HG03565 (cell line): ENCODE measurements at regions not wholly inside any gene's neighbourhood (a gene's known extent, or its start where the extent isn't known, plus 50 kb on each side); places are given as distances from the start of the nearest gene placed in this dataset.
"Not testable (repeated sequence)": the region's sequence is repeated elsewhere in the genome, so short reads cannot be mapped to it uniquely, and the experiment has no call there.

ENCODE experiments used
- ATAC-seq: cut with Tn5 transposase; IDR thresholded peaks from one replicate; pipeline ENCODE4 v1.9.1; 2021; ENCODE audit warnings: mild to moderate bottlenecking, moderate library complexity; ENCODE audit not compliant: unreplicated experiment

DNA sequence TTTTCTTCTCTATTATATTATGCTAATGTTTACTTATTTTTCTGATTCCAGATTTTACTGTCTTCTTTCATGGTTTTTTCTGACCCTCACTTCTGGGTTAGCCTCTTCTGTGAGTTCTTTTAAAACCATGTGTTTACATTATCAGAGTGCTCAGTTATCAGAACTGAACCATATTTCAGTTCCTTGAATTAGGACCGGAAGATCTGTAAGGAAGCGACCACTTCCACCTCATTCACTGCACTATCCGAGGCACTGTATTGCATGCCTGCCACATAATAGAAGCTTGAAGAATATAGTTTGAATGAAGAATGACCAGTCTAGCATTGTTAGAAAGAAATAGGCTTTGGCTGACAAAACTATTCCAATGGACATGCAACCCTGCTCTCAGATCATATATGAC, 281.0 kb upstream of the DEPDC1 start:
- ATAC-seq = no peak

DNA sequence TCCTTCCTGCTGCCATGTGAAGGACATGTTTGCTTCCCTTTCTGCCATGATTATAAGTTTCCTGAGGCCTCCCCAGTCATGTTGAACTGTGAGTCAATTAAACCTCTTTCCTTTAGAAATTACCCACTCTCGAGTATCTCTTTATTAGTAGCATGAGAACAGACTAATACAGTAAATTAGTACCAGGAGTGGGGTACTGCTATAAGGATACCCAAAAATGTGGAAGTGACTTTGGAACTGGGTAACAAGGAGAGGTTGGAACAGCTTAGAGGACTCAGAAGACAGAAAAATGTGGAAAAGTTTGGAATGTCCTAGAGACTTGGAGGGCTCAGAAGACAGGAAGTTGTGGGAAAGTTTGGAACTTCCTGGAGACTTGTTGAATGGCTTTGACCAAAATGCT, 283.0 kb upstream of the DEPDC1 start:
- not testable (repeated sequence) for ATAC-seq

DNA sequence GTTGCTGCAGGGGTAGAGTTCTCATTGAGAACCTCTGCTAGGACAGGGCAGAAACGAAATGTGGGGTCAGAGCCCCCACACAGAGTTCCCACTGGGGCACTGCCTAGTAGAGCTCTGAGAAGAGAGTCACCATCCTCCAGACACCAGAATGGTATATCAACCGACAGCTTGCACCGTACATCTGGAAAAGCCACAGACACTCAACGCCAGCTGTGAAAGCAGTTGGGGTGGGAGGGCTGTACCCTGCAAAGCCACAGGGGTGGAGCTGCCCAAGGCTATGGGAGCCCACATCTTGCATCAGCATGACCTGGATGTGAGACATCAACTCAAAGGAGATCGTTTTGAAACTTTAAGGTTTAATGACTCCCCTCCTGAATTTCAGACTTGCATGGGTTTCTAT, 284.0 kb upstream of the DEPDC1 start:
- no peak for ATAC-seq

GRCh38 chr1:68782890-68783289, 286.0 kb upstream of the DEPDC1 start:
- no peak for ATAC-seq

DNA sequence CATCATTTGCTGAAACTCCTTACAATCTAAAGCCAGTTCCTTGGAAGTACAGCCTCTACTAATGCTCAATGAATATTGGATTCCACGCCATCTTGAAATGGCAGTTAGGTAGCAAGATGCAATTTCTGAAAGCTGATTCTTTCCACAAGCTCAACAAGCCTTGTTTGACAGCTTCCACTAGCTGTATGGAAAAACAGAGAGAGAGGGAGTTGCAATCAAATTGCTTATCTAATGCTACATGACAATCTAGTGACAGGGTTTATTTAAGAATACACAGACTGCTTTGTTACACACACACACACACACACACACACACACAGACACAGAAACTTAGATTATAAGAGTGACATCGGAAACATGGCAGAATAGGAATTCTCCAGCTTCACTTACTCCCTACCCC, 288.4 kb upstream of the DEPDC1 start:
- ATAC-seq = no peak

- ATAC-seq = no peak
Observed at GRCh38 chr1:68788762-68789161, 291.9 kb upstream of the DEPDC1 start.

GRCh38 chr1:68791800-68792199, 294.9 kb upstream of the DEPDC1 start:
- no peak for ATAC-seq

DNA sequence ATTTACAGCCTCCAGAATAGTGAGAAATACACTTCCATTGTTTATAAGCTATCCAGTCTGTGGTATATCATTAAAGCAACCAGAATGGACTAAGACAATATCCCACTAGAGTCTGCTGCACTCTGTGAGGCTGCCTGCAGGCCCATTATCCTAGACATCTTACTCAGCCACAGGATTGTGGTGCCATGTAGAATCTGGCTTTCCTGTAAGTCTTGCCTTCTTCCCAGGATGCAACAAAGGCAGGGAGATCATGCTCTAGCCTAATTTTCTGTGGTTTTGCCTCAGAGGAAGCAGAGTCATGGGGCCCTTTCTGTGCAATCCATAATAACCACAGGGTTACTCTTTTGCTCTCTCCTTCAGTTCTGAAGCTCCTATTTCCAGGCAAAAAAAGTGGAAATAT, 299.1 kb upstream of the DEPDC1 start:
- no peak for ATAC-seq

DNA sequence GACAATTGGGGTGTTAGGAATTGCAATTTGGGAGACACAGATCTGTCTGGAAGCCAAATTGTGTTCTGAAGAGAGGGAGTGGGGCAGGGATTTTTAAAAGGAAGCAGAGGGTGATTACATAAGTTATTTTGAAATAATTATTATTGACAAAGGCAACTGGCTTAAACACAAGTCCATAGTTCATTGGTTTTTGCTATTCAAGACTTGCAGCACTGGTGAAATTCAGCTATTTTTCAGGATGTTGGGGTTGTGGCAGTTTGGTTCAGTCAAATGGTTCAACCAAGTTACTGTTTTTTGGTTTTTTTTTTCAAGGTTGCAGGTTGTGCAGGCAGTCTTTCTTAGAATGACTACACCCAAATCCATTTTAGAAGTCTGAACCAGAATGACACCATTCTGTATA, 300.0 kb upstream of the DEPDC1 start:
- no peak for ATAC-seq

GRCh38 chr1:68798071-68798470, 301.2 kb upstream of the DEPDC1 start:
- ATAC-seq = no peak

GRCh38 chr1:68799096-68799495, 302.2 kb upstream of the DEPDC1 start:
- no peak for ATAC-seq

DNA sequence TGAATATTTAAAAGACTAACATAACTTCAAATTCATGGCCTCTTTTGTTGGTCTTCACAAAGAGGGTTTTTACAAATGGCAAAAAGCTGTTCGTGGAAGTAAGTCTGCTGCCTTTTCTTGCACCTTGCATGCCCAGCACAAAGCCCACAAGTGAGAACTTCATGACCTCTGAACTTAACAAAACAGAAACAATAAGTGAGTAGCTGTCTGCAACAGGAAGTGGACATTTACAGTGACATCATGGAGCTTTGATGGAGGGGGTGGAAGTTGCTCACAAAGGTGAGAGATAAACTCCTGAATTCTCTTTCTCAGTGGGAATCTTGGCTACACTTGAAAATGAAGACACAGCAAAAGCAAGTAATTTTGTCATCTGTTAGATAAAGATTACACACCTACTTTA, 303.3 kb upstream of the DEPDC1 start:
- ATAC-seq = no peak

DNA sequence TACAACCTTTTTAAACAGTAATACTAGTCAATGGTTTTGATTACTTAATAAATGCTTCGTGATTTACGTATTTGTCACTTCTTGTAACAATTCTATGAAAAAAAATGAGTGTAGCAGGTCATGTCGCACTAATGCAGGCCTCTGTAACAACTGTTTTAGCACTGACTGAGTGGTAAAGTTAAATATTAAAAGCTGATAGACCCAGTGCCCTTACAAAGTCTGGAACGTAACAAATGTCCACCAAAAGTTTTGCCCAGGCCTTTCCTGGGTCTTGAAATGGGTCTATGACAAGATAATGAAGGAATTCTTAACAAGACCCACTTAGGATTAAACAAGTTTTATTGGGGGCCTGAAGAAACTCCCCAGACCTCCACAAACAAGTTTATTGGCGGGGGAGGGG, 304.6 kb upstream of the DEPDC1 start:
- no peak for ATAC-seq

DNA sequence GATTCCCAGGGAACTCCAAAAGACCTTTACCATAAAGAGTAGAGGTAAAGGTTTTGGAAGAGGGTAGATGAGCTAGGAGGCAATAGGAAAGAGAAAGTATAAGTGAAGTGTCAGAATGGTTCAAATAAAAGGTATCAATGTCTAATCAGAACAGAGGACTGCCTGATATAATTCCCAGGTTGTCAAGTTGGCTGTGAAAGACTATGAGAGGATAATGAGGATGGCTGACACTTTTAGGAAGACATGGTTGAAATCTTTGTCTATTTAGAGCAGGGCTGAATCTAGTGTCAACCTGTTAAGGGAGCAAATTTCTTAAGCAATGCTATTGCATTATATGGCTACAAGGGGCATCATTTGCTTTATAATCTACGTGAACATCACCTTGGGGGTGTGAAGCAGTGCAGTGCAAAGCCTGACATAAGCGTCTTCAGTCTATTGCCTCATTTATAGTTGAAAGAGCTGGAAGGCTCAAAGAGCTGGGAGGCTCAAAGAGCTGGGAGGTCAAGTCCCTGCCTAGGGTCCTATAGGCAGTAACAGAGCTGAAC, 308.3 kb upstream of the DEPDC1 start:
- ATAC-seq = no peak

GRCh38 chr1:68808351-68808750, 311.5 kb upstream of the DEPDC1 start:
- no peak for ATAC-seq

DNA sequence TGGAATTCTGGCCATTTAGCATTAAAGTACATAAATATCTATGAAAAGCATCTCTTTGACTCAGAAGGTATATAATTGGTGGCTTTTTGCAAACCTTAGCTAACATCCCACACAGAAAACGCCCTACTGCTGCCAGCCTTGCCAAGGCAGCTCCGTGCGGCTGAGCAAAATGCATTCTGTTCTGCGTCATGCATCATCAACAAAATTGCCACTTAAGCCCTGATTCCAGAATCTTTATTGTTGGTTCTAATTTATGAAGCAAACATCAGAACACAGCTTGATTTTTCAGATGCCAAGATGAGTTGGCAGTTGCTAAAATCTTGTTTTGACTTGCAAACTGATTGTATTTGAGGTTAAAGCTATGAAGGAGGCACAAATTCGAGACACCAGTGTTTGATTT, 314.9 kb upstream of the DEPDC1 start:
- ATAC-seq = no peak

- ATAC-seq = no peak
Observed at GRCh38 chr1:68812333-68812732, 315.5 kb upstream of the DEPDC1 start.

DNA sequence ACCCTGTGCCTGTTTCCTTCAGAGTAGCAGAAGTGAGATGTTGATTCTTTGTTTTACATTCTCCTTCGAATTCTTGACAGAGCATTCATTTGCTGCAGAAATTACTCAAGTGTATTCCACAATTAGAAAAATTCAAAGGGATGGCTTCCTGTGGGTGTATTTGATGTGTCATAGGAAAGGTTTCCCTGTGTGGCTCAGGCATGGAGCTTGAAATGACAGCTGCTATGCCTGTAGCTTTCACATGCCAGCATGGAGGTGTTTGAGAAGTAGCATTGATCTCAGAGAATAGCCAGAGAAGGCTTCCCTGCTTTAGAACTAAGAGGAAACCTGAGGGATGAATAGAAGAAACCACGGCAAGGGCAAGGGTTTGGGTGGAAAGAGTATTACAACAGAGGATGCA, 317.2 kb upstream of the DEPDC1 start:
- no peak for ATAC-seq

GRCh38 chr1:68815632-68816031, 318.8 kb upstream of the DEPDC1 start:
- ATAC-seq = no peak

DNA sequence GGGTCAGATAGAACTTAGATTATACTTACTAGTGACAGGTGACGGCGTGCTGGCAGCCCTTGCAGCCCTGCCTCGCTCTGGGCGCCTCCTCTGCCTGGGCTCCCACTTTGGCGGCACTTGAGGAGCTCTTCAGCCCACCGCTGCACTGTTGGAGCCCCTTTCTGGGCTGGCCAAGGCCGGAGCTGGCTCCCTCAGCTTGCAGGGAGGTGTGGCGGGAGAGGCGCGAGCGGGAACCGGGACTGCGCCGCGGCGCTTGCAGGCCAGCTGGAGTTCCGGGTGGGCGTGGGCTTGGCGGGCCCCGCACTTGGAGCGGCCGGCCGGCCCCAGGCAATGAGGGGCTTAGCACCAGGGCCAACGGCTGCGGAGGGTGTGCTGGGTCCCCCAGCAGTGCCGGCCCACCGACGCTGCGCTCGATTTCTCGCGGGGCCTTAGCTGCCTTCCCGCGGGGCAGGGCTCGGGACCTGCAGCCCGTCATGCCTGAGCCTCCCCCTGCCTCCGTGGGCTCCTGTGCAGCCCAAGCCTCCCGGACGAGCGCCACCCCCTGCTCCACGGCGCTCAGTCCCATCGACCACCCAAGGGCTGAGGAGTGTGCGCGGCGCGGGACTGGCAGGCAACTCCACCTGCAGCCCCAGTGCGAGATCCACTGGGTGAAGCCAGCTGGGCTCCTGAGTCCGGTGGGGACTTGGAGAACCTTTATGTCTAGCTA, 320.8 kb upstream of the DEPDC1 start:
- ATAC-seq = not testable (repeated sequence)

- no peak for ATAC-seq
Observed at GRCh38 chr1:68819190-68819829, 322.4 kb upstream of the DEPDC1 start.

DNA sequence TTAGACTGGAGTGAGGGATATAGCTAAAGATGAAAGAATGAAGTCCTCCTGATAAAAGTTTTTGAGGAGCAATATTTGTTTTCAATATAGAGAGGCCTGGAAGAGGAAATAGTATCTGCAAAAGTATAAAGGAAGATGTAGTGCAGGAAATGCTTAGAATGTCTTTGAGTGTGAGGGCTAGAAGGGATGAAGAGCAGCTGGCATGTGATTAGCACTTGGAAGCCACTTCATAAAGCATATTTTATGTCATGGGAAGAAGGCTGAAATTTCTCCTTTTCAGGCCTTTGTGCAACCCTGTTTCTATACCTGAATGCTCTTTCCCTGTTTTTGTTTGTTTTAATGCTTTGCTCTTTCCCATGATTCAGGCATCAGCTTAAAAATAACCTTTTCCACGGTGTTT, 323.3 kb upstream of the DEPDC1 start:
- no peak for ATAC-seq

DNA sequence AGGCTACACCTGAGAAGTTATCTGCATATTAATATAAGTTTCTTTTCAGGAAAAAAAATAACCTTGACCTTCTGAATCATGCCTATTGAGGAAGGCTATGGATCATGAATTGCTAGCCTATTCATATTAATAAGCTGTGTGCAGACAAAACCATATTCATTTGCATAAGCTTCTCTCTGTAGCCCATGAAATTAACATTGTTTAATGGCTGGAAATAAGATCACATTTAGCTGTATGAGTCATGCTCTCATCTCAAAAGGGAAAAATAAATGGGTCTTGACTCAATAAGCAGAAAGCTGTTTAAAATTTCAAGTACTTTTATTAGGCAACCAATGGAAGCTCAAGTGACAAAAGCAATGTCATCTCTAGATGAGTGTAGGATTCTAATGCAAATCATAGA, 330.0 kb upstream of the DEPDC1 start:
- ATAC-seq = no peak
